ENCODE measurements at regions not wholly inside any gene's neighbourhood (a gene's known extent, or its start where the extent isn't known, plus 50 kb on each side); places are given as distances from the start of the nearest gene placed in this dataset.
A peak's percentile ranks its signal among the peaks of the same experiment; 100 is the strongest.

GRCh38 chr6:130514712-130515111 is 148.9 kb downstream of the TMEM200A start:
- DNase-seq (no peak), ATAC-seq (ENCODE audit: low read depth) (no peak)
- Histone ChIP-seq H3K79me2 (ENCODE audit: control insufficient read depth, insufficient read depth, low read length) (no peaks in the 10 kb centered on the region), H3K9me3 (ENCODE audit: control extremely low read depth in 1 of 3, control insufficient read depth in 2 of 3, insufficient read depth in 1 of 3, low read length in 2 of 3) (peaks cover 0 to 7% (median 3%) of the 10 kb centered on the region in 3 donors), H3K27me3 (replicated peaks in 1 of 4; ENCODE audit: control extremely low read depth in 1 of 4, control insufficient read depth in 3 of 4, insufficient read depth in 4 of 4, low read length in 3 of 4) (no peaks in the 10 kb centered on the region), H3K4me2 (replicated peaks; ENCODE audit: low read depth, low read length, poor library complexity, severe bottlenecking) (no peak overlapping the region), H3K4me1 (ENCODE audit: control insufficient read depth in 2 of 2, insufficient read depth in 2 of 2, low read length in 2 of 2) (peaks cover 17 to 28% of the 10 kb centered on the region in 2 donors), H3K27ac (ENCODE audit: low read length in 2 of 2) (no peak overlapping the region), H3K36me3 (replicated peaks in 1 of 2; ENCODE audit: control extremely low read depth in 1 of 2, control insufficient read depth in 1 of 2, extremely low read depth in 1 of 2, insufficient read depth in 2 of 2, low read length in 1 of 2) (no peaks in the 10 kb centered on the region), H3K9ac (ENCODE audit: low read length) (no peak overlapping the region), H3K4me3 (ENCODE audit: control extremely low read depth in 1 of 5, extremely low read depth in 1 of 5, insufficient read depth in 1 of 5, low read depth in 2 of 5, low read length in 4 of 5) (no peak overlapping the region), H4K20me1 (ENCODE audit: control insufficient read depth, insufficient read depth, low read length, poor library complexity, severe bottlenecking) (no peaks in the 10 kb centered on the region), H2AFZ (ENCODE audit: insufficient read depth, low read depth, low read length, poor library complexity, severe bottlenecking) (no peak overlapping the region)
- Mint-ChIP-seq H3K9me3 (ENCODE audit: insufficient read depth) (peaks cover 11% of the 10 kb centered on the region), H3K27ac (peak overlapping the region; percentile 33), H3K4me3 (no peak overlapping the region), H3K4me1 (peaks cover 47% of the 10 kb centered on the region), H3K27me3 (no peaks in the 10 kb centered on the region)
- POLR2A ChIA-PET, result no interaction called here
- intact Hi-C loops (cut with micrococcal nuclease), result no loop called here
- CTCF ChIA-PET, result no interaction called here
- no peak for TF ChIP-seq EZH2 (IDR thresholded peaks at IDR 0.05; ENCODE audit: borderline replicate concordance, insufficient read depth, low read depth, low read length, poor library complexity, severe bottlenecking)
- no peak for TF ChIP-seq CTCF (IDR thresholded peaks at IDR 0.05)
- WGBS (ENCODE audit: insufficient coverage), result no CpG with 5 or more reads among the region's 3 CpGs

GRCh38 chr6:130515306-130515705 is 149.5 kb downstream of the TMEM200A start:
- ATAC-seq (ENCODE audit: low read depth), result no peak
- no peak overlapping the region for H3K27ac ChIP-seq (ENCODE audit: low read length in 2 of 2)
- WGBS (ENCODE audit: insufficient coverage), result no CpG with 5 or more reads among the region's 4 CpGs

More at GRCh38 chr6:130515306-130515705, 149.5 kb downstream of the TMEM200A start:
- H3K4me3 Mint-ChIP-seq, result no peak overlapping the region
- Histone ChIP-seq H3K4me3 (ENCODE audit: control extremely low read depth in 1 of 5, extremely low read depth in 1 of 5, insufficient read depth in 1 of 5, low read depth in 2 of 5, low read length in 4 of 5) (no peak overlapping the region), H4K20me1 (ENCODE audit: control insufficient read depth, insufficient read depth, low read length, poor library complexity, severe bottlenecking) (no peaks in the 10 kb centered on the region), H3K9ac (ENCODE audit: low read length) (no peak overlapping the region), H3K36me3 (replicated peaks in 1 of 2; ENCODE audit: control extremely low read depth in 1 of 2, control insufficient read depth in 1 of 2, extremely low read depth in 1 of 2, insufficient read depth in 2 of 2, low read length in 1 of 2) (no peaks in the 10 kb centered on the region), H3K79me2 (ENCODE audit: control insufficient read depth, insufficient read depth, low read length) (no peaks in the 10 kb centered on the region), H3K4me2 (replicated peaks; ENCODE audit: low read depth, low read length, poor library complexity, severe bottlenecking) (no peak overlapping the region), H3K27me3 (replicated peaks in 1 of 4; ENCODE audit: control extremely low read depth in 1 of 4, control insufficient read depth in 3 of 4, insufficient read depth in 4 of 4, low read length in 3 of 4) (no peaks in the 10 kb centered on the region), H3K4me1 (ENCODE audit: control insufficient read depth in 2 of 2, insufficient read depth in 2 of 2, low read length in 2 of 2) (peaks cover 17 to 28% of the 10 kb centered on the region in 2 donors), H2AFZ (ENCODE audit: insufficient read depth, low read depth, low read length, poor library complexity, severe bottlenecking) (no peak overlapping the region), H3K9me3 (ENCODE audit: control extremely low read depth in 1 of 3, control insufficient read depth in 2 of 3, insufficient read depth in 1 of 3, low read length in 2 of 3) (peaks cover 0 to 7% (median 3%) of the 10 kb centered on the region in 3 donors)
- DNase-seq, result no peak
- H3K9me3 Mint-ChIP-seq (ENCODE audit: insufficient read depth), result peaks cover 11% of the 10 kb centered on the region
- ChIA-PET CTCF (no interaction called here), POLR2A (no interaction called here)
- H3K27me3 Mint-ChIP-seq, result no peaks in the 10 kb centered on the region
- H3K4me1 Mint-ChIP-seq, result peaks cover 47% of the 10 kb centered on the region
- intact Hi-C loops (cut with micrococcal nuclease), result no loop called here
- H3K27ac Mint-ChIP-seq, result peak overlapping the region; percentile 33
- no peak for TF ChIP-seq CTCF (IDR thresholded peaks at IDR 0.05)
- TF ChIP-seq EZH2 (IDR thresholded peaks at IDR 0.05; ENCODE audit: borderline replicate concordance, insufficient read depth, low read depth, low read length, poor library complexity, severe bottlenecking), result no peak
